ENCODE measurements at regions not wholly inside any gene's neighbourhood (a gene's known extent, or its start where the extent isn't known, plus 50 kb on each side); places are given as distances from the start of the nearest gene placed in this dataset.

- no peak for TF ChIP-seq CTCF (IDR thresholded peaks at IDR 0.05; ENCODE audit: borderline replicate concordance, control extremely low read depth, extremely low read depth, insufficient read depth, missing control alignments)
- in situ Hi-C loops (cut with MboI; ENCODE audit: low sequenced_read_pairs, unreplicated experiment): no loop called here
- DNase-seq (ENCODE audit: low spot score): no peak
These were observed 1731.9 kb upstream of the CDH9 start for GRCh38 chr5:28770307-28770706.

- DNase-seq (ENCODE audit: low spot score): no peak
- in situ Hi-C loops (cut with MboI; ENCODE audit: low sequenced_read_pairs, unreplicated experiment): no loop called here
- TF ChIP-seq CTCF (IDR thresholded peaks at IDR 0.05; ENCODE audit: borderline replicate concordance, control extremely low read depth, extremely low read depth, insufficient read depth, missing control alignments): no peak
These were observed 1728.3 kb upstream of the CDH9 start for GRCh38 chr5:28766565-28767158.

- TF ChIP-seq CTCF (IDR thresholded peaks at IDR 0.05; ENCODE audit: borderline replicate concordance, control extremely low read depth, extremely low read depth, insufficient read depth, missing control alignments): no peak
- in situ Hi-C loops (cut with MboI; ENCODE audit: low sequenced_read_pairs, unreplicated experiment): no loop called here
- DNase-seq (ENCODE audit: low spot score): no peak
These were observed 1713.0 kb upstream of the CDH9 start for GRCh38 chr5:28751396-28751795.

- no peak for DNase-seq (ENCODE audit: low spot score)
- no peak for TF ChIP-seq CTCF (IDR thresholded peaks at IDR 0.05; ENCODE audit: borderline replicate concordance, control extremely low read depth, extremely low read depth, insufficient read depth, missing control alignments)
- in situ Hi-C loops (cut with MboI; ENCODE audit: low sequenced_read_pairs, unreplicated experiment): no loop called here
These were observed 1711.9 kb upstream of the CDH9 start for GRCh38 chr5:28750251-28750650.

GRCh38 chr5:28748446-28748845, 1710.1 kb upstream of the CDH9 start:
- DNase-seq (ENCODE audit: low spot score): no peak
- TF ChIP-seq CTCF (IDR thresholded peaks at IDR 0.05; ENCODE audit: borderline replicate concordance, control extremely low read depth, extremely low read depth, insufficient read depth, missing control alignments): no peak
- in situ Hi-C loops (cut with MboI; ENCODE audit: low sequenced_read_pairs, unreplicated experiment): no loop called here

GRCh38 chr5:28743716-28744110, 1705.3 kb upstream of the CDH9 start:
- TF ChIP-seq CTCF (IDR thresholded peaks at IDR 0.05; ENCODE audit: borderline replicate concordance, control extremely low read depth, extremely low read depth, insufficient read depth, missing control alignments): no peak
- in situ Hi-C loops (cut with MboI; ENCODE audit: low sequenced_read_pairs, unreplicated experiment): no loop called here
- no peak for DNase-seq (ENCODE audit: low spot score)

All from GM13976 (cell line).